K562 (cell line): ENCODE measurements at regions not wholly inside any gene's neighbourhood (a gene's known extent, or its start where the extent isn't known, plus 50 kb on each side); places are given as distances from the start of the nearest gene placed in this dataset.

Experiments
- ETS1 ChIP-seq: conservative IDR thresholded peaks from 2 replicates; pipeline ENCODE4 v1.6.1; 2011; ENCODE audit warnings: low read depth, mild to moderate bottlenecking, low read length; ENCODE audit not compliant: control insufficient read depth
- IRF1 ChIP-seq: sonication (generic); formaldehyde crosslinking; IDR thresholded peaks from 2 replicates; pipeline ENCODE4 v1.8.0; 2022; ENCODE audit warnings: missing genetic modification reagents, mild to moderate bottlenecking, borderline replicate concordance
- KDM1A ChIP-seq, 2 experiments: fragments of 450-650 bp; IDR thresholded peaks; 2 replicates each; pipeline ENCODE4 v1.6.1; 2016; ENCODE audit warnings: mild to moderate bottlenecking in 2 of 2
- TCF7L2 ChIP-seq: fragments of 150-350 bp; IDR thresholded peaks from 2 replicates; pipeline ENCODE4 v1.6.1; 2016; ENCODE audit warnings: low read depth, mild to moderate bottlenecking, low read length, moderate library complexity
- ZKSCAN8 ChIP-seq: fragments of 200-800 bp; sonication (Bioruptor generic); IDR thresholded peaks from 2 replicates; pipeline ENCODE4 v1.6.1; 2016; ENCODE audit warnings: missing genetic modification characterization, missing compliant biosample characterization
- ZNF143 ChIP-seq: sonication (generic); formaldehyde crosslinking; IDR thresholded peaks from 2 replicates; pipeline ENCODE4 v1.9.0; 2022; ENCODE audit warnings: mild to moderate bottlenecking, missing genetic modification reagents
- ZNF184 ChIP-seq: sonication (generic); formaldehyde crosslinking; IDR thresholded peaks from 2 replicates; pipeline ENCODE4 v1.5.0; 2020; ENCODE audit warnings: missing genetic modification reagents
- TF ChIP-seq, protein P1 (sequence below), 3 experiments: IDR thresholded peaks in 2 of 3; conservative IDR thresholded peaks in 1 of 3; 2 replicates each; pipeline ENCODE4 v1.5.1; 2011 to 2012; ENCODE audit warnings: low read length in 3 of 3, mild to moderate bottlenecking in 3 of 3, control low read depth in 2 of 3, improper control_type of control experiment in 1 of 3, inconsistent platforms in 1 of 3, low read depth in 1 of 3, mixed read lengths in 1 of 3, moderate library complexity in 1 of 3; ENCODE audit not compliant: insufficient read depth in 2 of 3
- TF ChIP-seq, protein P2 (sequence below): fragments of 200-800 bp; sonication (Bioruptor generic); IDR thresholded peaks from 2 replicates; pipeline ENCODE4 v1.6.1; 2017; ENCODE audit warnings: missing genetic modification characterization, missing compliant biosample characterization

DNA sequence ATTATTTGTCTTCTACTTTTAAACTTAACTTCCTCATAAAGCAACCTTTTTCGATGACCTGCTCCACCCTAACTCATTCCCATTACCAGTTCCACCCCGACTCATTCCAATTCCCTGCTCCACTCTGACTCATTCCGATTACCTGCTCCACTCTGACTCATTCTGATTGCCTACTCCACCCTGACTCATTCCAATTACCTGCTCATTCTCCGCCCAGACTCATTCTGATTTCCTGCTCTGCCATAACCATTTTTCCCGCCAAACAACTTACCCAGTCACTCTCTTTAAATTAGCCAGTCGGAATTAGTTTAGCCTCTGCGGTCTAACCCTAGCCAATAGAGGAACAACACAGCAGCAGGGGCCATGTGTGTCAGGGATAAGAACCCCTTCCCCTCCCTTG, 249.1 kb downstream of the DPY19L2 start:
- no peak for TF ChIP-seq ZNF143 (CRISPR knock-in tag)
- no peak for TF ChIP-seq KDM1A (IDR thresholded peaks at IDR 0.05)
- TF ChIP-seq, protein P1, sequence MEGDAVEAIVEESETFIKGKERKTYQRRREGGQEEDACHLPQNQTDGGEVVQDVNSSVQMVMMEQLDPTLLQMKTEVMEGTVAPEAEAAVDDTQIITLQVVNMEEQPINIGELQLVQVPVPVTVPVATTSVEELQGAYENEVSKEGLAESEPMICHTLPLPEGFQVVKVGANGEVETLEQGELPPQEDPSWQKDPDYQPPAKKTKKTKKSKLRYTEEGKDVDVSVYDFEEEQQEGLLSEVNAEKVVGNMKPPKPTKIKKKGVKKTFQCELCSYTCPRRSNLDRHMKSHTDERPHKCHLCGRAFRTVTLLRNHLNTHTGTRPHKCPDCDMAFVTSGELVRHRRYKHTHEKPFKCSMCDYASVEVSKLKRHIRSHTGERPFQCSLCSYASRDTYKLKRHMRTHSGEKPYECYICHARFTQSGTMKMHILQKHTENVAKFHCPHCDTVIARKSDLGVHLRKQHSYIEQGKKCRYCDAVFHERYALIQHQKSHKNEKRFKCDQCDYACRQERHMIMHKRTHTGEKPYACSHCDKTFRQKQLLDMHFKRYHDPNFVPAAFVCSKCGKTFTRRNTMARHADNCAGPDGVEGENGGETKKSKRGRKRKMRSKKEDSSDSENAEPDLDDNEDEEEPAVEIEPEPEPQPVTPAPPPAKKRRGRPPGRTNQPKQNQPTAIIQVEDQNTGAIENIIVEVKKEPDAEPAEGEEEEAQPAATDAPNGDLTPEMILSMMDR (IDR thresholded peaks at IDR 0.05 in 2 of 3, conservative IDR thresholded peaks at IDR 0.05 in 1 of 3; ENCODE audit: insufficient read depth in 2 of 3, low read depth in 1 of 3, low read length in 3 of 3), result no peak
- TF ChIP-seq ETS1, result no peak
- no peak for TF ChIP-seq IRF1
- no peak for TF ChIP-seq TCF7L2
- TF ChIP-seq, protein P2, sequence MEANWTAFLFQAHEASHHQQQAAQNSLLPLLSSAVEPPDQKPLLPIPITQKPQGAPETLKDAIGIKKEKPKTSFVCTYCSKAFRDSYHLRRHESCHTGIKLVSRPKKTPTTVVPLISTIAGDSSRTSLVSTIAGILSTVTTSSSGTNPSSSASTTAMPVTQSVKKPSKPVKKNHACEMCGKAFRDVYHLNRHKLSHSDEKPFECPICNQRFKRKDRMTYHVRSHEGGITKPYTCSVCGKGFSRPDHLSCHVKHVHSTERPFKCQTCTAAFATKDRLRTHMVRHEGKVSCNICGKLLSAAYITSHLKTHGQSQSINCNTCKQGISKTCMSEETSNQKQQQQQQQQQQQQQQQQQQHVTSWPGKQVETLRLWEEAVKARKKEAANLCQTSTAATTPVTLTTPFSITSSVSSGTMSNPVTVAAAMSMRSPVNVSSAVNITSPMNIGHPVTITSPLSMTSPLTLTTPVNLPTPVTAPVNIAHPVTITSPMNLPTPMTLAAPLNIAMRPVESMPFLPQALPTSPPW (CRISPR knock-in tag), result no peak
- TF ChIP-seq ZNF184, result no peak
- TF ChIP-seq ZKSCAN8 (CRISPR knock-in tag), result no peak
